GM23338 (cell line): ENCODE measurements at regions not wholly inside any gene's neighbourhood (a gene's known extent, or its start where the extent isn't known, plus 50 kb on each side); places are given as distances from the start of the nearest gene placed in this dataset.

Source experiments
- CTCF ChIP-seq, 2 experiments: fragments of 200-600 bp in 1 of 2; sonication (generic) in 1 of 2; conservative IDR thresholded peaks; 2 replicates each; pipeline versions ENCODE4 v1.5.1 to v1.6.1; 2016 to 2017; ENCODE audit warnings: antibody characterized with exemption in 2 of 2, low read depth in 2 of 2, mild to moderate bottlenecking in 2 of 2, moderate library complexity in 1 of 2
- EZH2 ChIP-seq: fragments of 200-600 bp; sonication (generic); IDR thresholded peaks from one replicate; pipeline ENCODE4 v1.8.0; 2017; ENCODE audit warnings: antibody characterized with exemption, mild to moderate bottlenecking, low read depth; ENCODE audit not compliant: unreplicated experiment
- EZH2phosphoT487 ChIP-seq: fragments of 200-600 bp; sonication (generic); IDR thresholded peaks from one replicate; pipeline ENCODE4 v1.8.1; 2018; ENCODE audit warnings: antibody characterized with exemption; ENCODE audit not compliant: unreplicated experiment
- POLR2AphosphoS5 ChIP-seq: IDR thresholded peaks from 2 replicates; pipeline ENCODE4 v1.6.1; 2016; ENCODE audit warnings: antibody characterized with exemption, low read depth
- REST ChIP-seq: IDR thresholded peaks from one replicate; pipeline ENCODE4 v1.6.1; 2018; ENCODE audit warnings: antibody characterized with exemption; ENCODE audit not compliant: unreplicated experiment
- ZNF114 ChIP-seq: fragments of 250-450 bp; sonication (Bioruptor Pico); IDR thresholded peaks from 2 replicates; pipeline ENCODE4 v1.5.0; 2020; ENCODE audit warnings: mild to moderate bottlenecking, moderate library complexity
- ZNF462 ChIP-seq: fragments of 250-450 bp; sonication (Bioruptor Pico); IDR thresholded peaks from 2 replicates; pipeline ENCODE4 v1.5.0; 2020; ENCODE audit warnings: mild to moderate bottlenecking, moderate library complexity

GRCh38 chr9:79334001-79334400 is 237.8 kb upstream of the TLE4 start:
- no peak for TF ChIP-seq CTCF (conservative IDR thresholded peaks at IDR 0.05; ENCODE audit: low read depth in 2 of 2)
- TF ChIP-seq EZH2 = no peak
- no peak for TF ChIP-seq POLR2AphosphoS5
- no peak for TF ChIP-seq EZH2phosphoT487
- TF ChIP-seq ZNF114 (CRISPR knock-in tag) = no peak
- no peak for TF ChIP-seq REST
- TF ChIP-seq ZNF462 = no peak
